Caco-2 (cell line): ENCODE measurements at regions not wholly inside any gene's neighbourhood (a gene's known extent, or its start where the extent isn't known, plus 50 kb on each side); places are given as distances from the start of the nearest gene placed in this dataset.

Experiments
- BruUV-seq: library from RNA; stranded (reverse); fragments of 400-500 nt; replicated peaks from 2 replicates; lab custom pipeline; 2021; lab: Mats Ljungman, UMichigan
- CTCF ChIA-PET: fragments of 300-600 bp; sonication (Branson Sonifier 250); formaldehyde crosslinking; loops from one replicate; lab custom pipeline; 2022; ENCODE audit warnings: antibody characterized with exemption; lab: Charles Lee
- POLR2A ChIA-PET: fragments of 300-600 bp; sonication (Branson Sonifier 250); formaldehyde crosslinking; loops from one replicate; lab custom pipeline; 2022; ENCODE audit warnings: antibody characterized with exemption; lab: Charles Lee
- DNase-seq, 2 experiments: peaks; one replicate each; pipeline versions ENCODE4 v3.0.0 to v3.0.0-alpha.2; 2020 to 2022
- H3K27me3 ChIP-seq: replicated peaks from 2 replicates; pipeline ENCODE4 v1.6.0; 2011; ENCODE audit warnings: low read length; ENCODE audit not compliant: control insufficient read depth, insufficient read depth
- H3K36me3 ChIP-seq: 2 replicates; pipeline ENCODE4 v1.5.1; 2011; ENCODE audit warnings: low read length; ENCODE audit not compliant: control insufficient read depth, insufficient read depth
- H3K4me1 ChIP-seq: fragments of 250-450 bp; sonication (Bioruptor Pico); 2 replicates; pipeline ENCODE4 v1.5.1; 2020; ENCODE audit warnings: mild to moderate bottlenecking
- H3K4me3 ChIP-seq: 2 replicates; pipeline ENCODE4 v1.5.1; 2011; ENCODE audit warnings: low read depth, mild to moderate bottlenecking, control low read depth, low read length
- H3K9me3 ChIP-seq: fragments of 250-450 bp; sonication (Bioruptor Pico); 2 replicates; pipeline ENCODE4 v1.5.1; 2020; ENCODE audit warnings: mild to moderate bottlenecking, moderate library complexity
- H3K27ac Mint-ChIP-seq: one replicate; pipeline ENCODE4 v1.8.0; 2022; ENCODE audit warnings: mixed read lengths; ENCODE audit not compliant: unreplicated experiment
- H3K27me3 Mint-ChIP-seq: one replicate; pipeline ENCODE4 v1.8.0; 2022; ENCODE audit warnings: mixed read lengths; ENCODE audit not compliant: insufficient read depth, unreplicated experiment
- H3K36me3 Mint-ChIP-seq: one replicate; pipeline ENCODE4 v1.8.0; 2022; ENCODE audit warnings: mild to moderate bottlenecking, mixed read lengths; ENCODE audit not compliant: insufficient read depth, unreplicated experiment
- H3K4me1 Mint-ChIP-seq: one replicate; pipeline ENCODE4 v1.8.0; 2022; ENCODE audit warnings: low read depth, mixed read lengths; ENCODE audit not compliant: unreplicated experiment
- H3K4me3 Mint-ChIP-seq: one replicate; pipeline ENCODE4 v1.8.0; 2022; ENCODE audit warnings: mild to moderate bottlenecking, moderate library complexity, mixed read lengths; ENCODE audit not compliant: unreplicated experiment
- H3K9me3 Mint-ChIP-seq: one replicate; pipeline ENCODE4 v1.8.0; 2022; ENCODE audit warnings: mixed read lengths; ENCODE audit not compliant: unreplicated experiment
- intact Hi-C: fragments of 100-400 bp; cut with micrococcal nuclease; formaldehyde crosslinking; loops from one replicate; pipeline ENCODE4 v1.10.0; 2022; ENCODE audit not compliant: unreplicated experiment
- TF ChIP-seq, protein P1 (sequence below), 2 experiments: fragments of 200-600 bp in 1 of 2; IDR thresholded peaks; 1 replicate in 1 of 2; 2 replicates in 1 of 2; pipeline versions ENCODE4 v1.5.1 to v1.8.0; 2011 to 2022; ENCODE audit warnings: antibody characterized with exemption in 1 of 2, control low read depth in 1 of 2, inconsistent platforms in 1 of 2, low read depth in 1 of 2, low read length in 1 of 2, mild to moderate bottlenecking in 1 of 2, moderate library complexity in 1 of 2; ENCODE audit not compliant: insufficient read depth in 1 of 2, severe bottlenecking in 1 of 2, unreplicated experiment in 1 of 2

DNA sequence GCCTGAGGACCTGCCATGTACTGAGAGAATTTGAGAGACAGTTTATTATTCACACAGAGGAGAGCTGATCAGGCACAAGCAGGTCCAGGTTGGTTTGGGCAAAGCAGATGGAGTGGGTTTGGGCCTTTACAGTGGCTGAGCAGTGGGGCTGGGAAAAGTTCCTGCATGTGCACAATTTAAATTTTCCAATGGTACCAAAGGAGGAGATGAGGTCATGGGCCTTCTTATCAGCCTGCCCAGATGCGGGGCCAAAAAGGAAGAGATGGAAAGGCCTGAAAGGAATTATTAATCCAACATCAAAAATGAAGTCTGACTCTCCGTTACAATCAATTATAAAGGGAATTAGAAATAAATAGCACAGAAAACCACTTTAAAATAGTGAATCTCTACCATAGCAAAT, 367.6 kb downstream of the TMEM135 start:
- Histone ChIP-seq H3K36me3 (no peaks in the 10 kb centered on the region), H3K9me3 (no peaks in the 10 kb centered on the region), H3K4me3 (no peak overlapping the region), H3K4me1 (no peaks in the 10 kb centered on the region), H3K27me3 (no peaks in the 10 kb centered on the region)
- no peak overlapping the region for H3K4me3 Mint-ChIP-seq
- H3K27ac Mint-ChIP-seq: no peak overlapping the region
- no peaks in the 10 kb centered on the region for H3K36me3 Mint-ChIP-seq
- no TSS peak for BruUV-seq
- no peak for DNase-seq
- ChIA-PET POLR2A (no interaction called here), CTCF (no interaction called here)
- intact Hi-C loops: no loop called here
- TF ChIP-seq, protein P1, sequence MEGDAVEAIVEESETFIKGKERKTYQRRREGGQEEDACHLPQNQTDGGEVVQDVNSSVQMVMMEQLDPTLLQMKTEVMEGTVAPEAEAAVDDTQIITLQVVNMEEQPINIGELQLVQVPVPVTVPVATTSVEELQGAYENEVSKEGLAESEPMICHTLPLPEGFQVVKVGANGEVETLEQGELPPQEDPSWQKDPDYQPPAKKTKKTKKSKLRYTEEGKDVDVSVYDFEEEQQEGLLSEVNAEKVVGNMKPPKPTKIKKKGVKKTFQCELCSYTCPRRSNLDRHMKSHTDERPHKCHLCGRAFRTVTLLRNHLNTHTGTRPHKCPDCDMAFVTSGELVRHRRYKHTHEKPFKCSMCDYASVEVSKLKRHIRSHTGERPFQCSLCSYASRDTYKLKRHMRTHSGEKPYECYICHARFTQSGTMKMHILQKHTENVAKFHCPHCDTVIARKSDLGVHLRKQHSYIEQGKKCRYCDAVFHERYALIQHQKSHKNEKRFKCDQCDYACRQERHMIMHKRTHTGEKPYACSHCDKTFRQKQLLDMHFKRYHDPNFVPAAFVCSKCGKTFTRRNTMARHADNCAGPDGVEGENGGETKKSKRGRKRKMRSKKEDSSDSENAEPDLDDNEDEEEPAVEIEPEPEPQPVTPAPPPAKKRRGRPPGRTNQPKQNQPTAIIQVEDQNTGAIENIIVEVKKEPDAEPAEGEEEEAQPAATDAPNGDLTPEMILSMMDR (IDR thresholded peaks at IDR 0.05; ENCODE audit: insufficient read depth in 1 of 2, low read depth in 1 of 2, low read length in 1 of 2, severe bottlenecking in 1 of 2, unreplicated experiment in 1 of 2): no peak
- peaks cover 9% of the 10 kb centered on the region for H3K9me3 Mint-ChIP-seq
- peaks cover 3% of the 10 kb centered on the region for H3K27me3 Mint-ChIP-seq
- H3K4me1 Mint-ChIP-seq: no peaks in the 10 kb centered on the region

DNA sequence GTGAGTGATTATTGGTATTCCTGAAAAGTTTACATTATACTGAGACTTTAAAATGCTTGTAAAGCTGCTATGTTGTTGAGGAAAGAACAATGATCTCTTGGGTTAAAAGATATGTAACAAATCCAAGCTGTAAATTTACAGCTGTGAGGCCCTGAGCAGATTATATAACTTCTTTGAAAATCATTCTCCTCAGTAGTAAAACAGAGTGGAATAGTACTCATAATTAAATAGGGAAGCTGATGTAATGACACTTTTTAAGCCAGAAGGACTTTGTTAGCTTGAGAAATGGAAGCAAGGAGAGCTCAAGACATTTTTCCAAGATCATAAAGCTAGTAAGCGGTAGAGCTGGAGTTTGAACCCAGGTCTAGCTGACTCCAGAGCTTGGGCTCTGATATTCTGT, 363.9 kb downstream of the TMEM135 start:
- H3K27me3 ChIP-seq: no peaks in the 10 kb centered on the region
- no peak overlapping the region for H3K4me3 ChIP-seq
- Mint-ChIP-seq H3K27ac (no peak overlapping the region), H3K4me1 (peaks cover 6% of the 10 kb centered on the region), H3K4me3 (no peak overlapping the region), H3K9me3 (peaks cover 9% of the 10 kb centered on the region), H3K36me3 (no peaks in the 10 kb centered on the region), H3K27me3 (peaks cover 3% of the 10 kb centered on the region)
- TF ChIP-seq, protein P1 (IDR thresholded peaks at IDR 0.05; ENCODE audit: insufficient read depth in 1 of 2, low read depth in 1 of 2, low read length in 1 of 2, severe bottlenecking in 1 of 2, unreplicated experiment in 1 of 2): no peak
- no peaks in the 10 kb centered on the region for H3K36me3 ChIP-seq
- no peaks in the 10 kb centered on the region for H3K4me1 ChIP-seq
- H3K9me3 ChIP-seq: no peaks in the 10 kb centered on the region; the same call in 1 of the 2 replicates
- intact Hi-C loops: no loop called here
- ChIA-PET CTCF (interaction anchor here (0.5 to 1.2 kb wide), 3 partner anchors 20 to 1144 kb away, joined by 3 to 4 read pairs (median 3); no protein-coding TSS in a partner anchor), POLR2A (no interaction called here)
- DNase-seq: no peak
- no TSS peak for BruUV-seq

- no peak overlapping the region for H3K4me3 ChIP-seq
- H3K27me3 Mint-ChIP-seq: no peaks in the 10 kb centered on the region
- H3K36me3 ChIP-seq: no peaks in the 10 kb centered on the region
- no peaks in the 10 kb centered on the region for H3K4me1 ChIP-seq
- peaks cover 6% of the 10 kb centered on the region for H3K4me1 Mint-ChIP-seq
- H3K9me3 Mint-ChIP-seq: peaks cover 9% of the 10 kb centered on the region
- intact Hi-C loops: no loop called here
- TF ChIP-seq, protein P1 (IDR thresholded peaks at IDR 0.05; ENCODE audit: insufficient read depth in 1 of 2, low read depth in 1 of 2, low read length in 1 of 2, severe bottlenecking in 1 of 2, unreplicated experiment in 1 of 2): no peak
- BruUV-seq: no TSS peak
- H3K36me3 Mint-ChIP-seq: no peaks in the 10 kb centered on the region
- H3K4me3 Mint-ChIP-seq: no peak overlapping the region
- ChIA-PET POLR2A (no interaction called here), CTCF (no interaction called here)
- H3K27me3 ChIP-seq: no peaks in the 10 kb centered on the region
- H3K27ac Mint-ChIP-seq: no peak overlapping the region
- H3K9me3 ChIP-seq: peaks cover 3% of the 10 kb centered on the region
- no peak for DNase-seq
These were observed 361.6 kb downstream of the TMEM135 start for GRCh38 chr11:87399341-87399740.
